NCI-H2171 (cell line): ENCODE measurements at regions not wholly inside any gene's neighbourhood (a gene's known extent, or its start where the extent isn't known, plus 50 kb on each side); places are given as distances from the start of the nearest gene placed in this dataset.
"Not testable (repeated sequence)": the region's sequence is repeated elsewhere in the genome, so short reads cannot be mapped to it uniquely, and the experiment has no call there.

Source experiments
- DNase-seq: peaks from one replicate; lab custom pipeline; 2025; lab: John Stamatoyannopoulos, UW

DNA sequence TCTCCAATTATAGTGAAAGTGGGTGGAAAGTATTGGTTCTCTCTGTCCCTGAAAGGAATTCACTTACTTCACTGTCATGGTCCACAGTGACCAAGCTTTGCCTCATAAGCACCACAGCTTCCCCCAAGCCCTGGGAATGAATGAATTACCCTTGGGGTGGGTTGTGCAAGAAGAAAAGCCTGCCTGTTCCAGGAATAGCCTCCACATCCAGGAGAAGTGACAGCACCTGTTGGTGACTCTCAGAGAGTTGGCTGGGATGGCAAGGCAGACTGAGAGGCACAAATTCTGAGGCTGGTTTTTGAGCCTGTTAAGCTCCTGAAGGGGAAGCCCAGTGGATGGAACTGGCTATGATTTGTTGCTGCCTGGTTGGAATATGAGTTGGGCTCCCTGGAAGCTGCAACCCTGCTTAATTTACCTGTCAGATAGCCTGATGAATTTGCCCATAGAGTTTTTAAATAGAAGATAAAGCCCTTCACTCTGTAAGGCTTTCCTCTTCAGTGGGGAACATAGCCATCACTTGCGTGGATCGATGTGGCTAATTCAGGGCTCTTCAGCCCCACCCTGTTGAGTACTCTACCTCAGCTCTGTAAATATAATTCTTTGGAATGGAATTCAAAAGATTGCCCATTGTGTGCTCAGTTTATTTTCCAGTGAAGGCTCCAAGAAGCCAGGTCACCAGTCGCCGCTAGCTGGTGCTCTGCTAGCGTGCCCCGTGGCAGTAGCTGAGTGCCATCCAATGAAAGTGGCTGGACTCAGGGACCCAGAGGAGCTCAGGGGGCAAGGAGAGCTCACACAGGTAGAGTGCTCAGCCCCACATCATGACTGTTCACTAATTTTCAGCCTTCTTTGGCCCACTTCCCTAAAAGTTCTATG, 479.3 kb downstream of the IRS1 start:
- DNase-seq, result no peak

GRCh38 chr2:226317970-226318369, 481.6 kb downstream of the IRS1 start:
- DNase-seq, result no peak

- no peak for DNase-seq
Observed at GRCh38 chr2:226313060-226313459, 486.6 kb downstream of the IRS1 start.

DNA sequence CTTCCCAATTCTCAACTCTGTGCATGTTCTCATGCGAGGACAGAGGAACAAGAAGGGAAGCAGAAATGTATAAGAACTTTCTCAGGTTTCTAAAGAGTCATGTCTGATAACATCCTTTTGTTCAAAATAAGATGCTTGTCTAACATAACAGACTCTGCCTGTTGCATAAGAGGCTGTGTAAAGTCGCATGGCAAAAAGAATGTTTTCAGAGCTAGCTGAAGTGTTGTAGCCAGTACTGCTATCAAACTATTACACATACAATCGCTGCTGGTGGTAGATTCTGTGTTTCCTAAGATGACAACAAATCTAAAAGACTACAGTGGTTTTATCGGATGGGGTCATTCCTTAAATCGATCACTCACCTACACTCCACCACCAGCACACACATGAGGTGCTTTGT, 487.5 kb downstream of the IRS1 start:
- no peak for DNase-seq

DNA sequence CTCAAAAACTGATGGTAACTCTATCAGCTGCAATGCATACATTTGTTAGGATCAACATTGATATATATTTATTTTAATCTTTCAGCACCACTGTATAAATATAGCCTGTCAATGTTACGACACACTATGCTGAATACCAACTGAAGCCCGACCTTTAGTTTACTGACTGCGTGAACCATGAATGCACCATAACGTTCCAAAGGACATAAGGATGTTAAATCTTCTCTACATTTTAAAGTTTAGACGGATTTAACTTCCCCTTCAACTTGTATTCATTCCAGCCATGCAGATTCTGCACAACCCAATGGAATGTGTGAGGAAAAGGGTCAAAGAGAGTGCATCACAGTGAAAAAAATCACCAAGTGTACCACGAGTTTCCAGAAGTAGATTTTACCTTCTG, 489.5 kb downstream of the IRS1 start:
- no peak for DNase-seq

DNA sequence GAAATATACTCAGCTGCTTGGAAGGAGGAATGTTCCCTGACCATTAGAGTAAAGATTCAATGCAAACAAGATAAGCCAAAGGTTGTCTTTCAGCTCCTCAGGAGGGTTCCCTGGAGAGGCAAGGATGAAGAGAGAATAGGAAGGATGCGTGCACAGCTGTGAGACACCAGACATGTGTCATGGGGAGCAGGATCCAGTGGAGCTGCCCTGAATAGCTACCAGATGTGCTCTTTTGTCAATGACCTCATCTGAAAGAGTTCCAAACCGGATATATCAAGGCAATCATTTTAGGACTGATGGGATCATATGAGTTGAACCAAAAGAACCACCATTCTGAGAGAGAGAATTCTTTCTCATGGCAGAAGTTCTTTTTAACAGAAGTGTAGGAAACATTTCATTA, 490.6 kb downstream of the IRS1 start:
- no peak for DNase-seq

GRCh38 chr2:226308323-226308680, 491.3 kb downstream of the IRS1 start:
- DNase-seq, result no peak

GRCh38 chr2:226307487-226308322, 491.9 kb downstream of the IRS1 start:
- DNase-seq, result no peak

- no peak for DNase-seq
Observed at GRCh38 chr2:226306969-226307368, 492.7 kb downstream of the IRS1 start.

DNA sequence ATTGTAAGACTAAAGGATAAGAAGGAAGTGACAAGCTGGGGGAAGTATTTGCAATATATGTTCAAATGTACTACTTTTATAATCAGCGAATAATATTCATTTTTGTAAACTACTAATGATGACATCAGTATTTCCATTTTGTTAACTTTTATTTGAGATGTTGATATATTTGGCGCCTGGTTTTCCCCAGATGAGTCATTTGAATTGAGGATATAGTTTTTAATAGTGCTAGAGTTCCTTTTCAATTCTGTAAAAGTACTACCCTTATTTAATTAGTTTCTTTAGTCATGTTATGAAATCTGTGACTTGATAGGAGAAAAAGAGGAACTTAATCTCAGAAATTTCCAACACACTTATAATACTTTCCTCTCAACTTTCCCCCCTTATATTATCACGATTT, 495.3 kb downstream of the IRS1 start:
- no peak for DNase-seq

GRCh38 chr2:226303707-226304106, 495.9 kb downstream of the IRS1 start:
- DNase-seq, result no peak

DNA sequence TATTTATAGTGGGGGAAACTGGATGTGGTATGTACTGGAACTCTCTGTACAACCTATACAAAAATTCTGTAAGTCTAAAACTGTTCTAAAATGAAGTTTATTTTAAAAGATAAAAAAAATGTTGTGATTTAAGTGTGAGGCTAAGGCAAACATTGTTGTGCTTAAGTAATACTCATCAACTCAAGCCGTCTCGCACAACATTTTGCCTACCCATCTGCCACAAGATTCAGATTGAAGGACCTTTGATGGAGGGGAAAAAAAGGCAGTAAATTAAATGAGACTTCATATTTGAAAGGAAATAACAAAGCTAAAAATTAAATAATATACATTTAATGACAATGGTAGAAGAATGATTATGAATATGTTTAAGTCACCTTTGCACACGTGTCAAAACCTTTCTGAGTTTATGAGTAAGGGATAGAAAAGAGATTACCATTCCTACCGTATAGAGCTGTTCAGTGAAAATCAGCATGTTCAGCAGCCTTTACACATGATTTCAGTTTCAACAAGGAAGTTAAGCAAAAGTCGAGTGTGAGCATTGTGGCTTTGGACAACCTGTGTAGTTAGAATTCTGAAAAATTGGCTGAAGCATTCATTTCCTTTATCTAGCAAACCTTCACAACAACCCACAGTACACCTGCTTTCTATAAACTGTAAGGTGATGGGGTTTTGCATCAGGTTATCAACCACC, 499.3 kb downstream of the IRS1 start:
- no peak for DNase-seq

DNA sequence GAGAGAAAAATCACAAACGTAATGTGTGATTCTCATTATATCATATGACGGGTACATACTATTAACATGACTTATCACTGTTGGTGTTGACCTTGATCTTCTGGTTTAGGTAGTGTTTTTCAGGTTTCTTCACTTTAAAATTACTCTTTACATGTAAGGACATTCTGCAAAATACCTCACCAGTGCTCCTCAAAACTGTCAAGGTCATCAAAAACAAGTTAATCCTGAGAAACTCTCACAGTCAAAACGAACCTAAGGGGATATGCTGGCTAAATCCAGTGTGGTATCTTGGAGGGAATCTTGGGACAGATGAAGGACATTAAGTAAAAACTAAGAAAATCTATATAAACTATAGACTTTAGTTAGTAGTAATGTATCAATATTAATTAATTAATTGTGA, 499.8 kb downstream of the IRS1 start:
- DNase-seq, result no peak

GRCh38 chr2:226295681-226296080, 503.9 kb downstream of the IRS1 start:
- DNase-seq, result peak; percentile 2

DNA sequence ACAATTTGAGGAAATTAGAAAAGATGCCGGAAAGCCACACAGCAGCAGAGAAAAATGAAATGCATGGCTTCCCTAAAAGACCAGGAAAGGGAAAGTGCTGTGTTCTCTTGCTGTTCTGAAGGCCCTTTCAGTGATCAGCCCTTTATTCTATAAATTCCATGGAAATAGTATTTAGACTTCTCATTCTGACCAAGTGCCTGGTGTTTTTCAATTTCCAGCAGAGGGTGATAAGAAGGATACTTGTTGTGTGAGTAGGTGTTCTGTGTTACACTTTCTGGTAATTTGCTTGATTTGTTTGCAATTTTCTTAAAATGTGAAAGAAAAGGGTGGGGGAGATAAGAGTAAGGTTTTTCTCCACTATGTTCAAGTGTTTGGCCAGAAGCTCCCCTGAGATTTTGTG, 504.5 kb downstream of the IRS1 start:
- no peak for DNase-seq

DNA sequence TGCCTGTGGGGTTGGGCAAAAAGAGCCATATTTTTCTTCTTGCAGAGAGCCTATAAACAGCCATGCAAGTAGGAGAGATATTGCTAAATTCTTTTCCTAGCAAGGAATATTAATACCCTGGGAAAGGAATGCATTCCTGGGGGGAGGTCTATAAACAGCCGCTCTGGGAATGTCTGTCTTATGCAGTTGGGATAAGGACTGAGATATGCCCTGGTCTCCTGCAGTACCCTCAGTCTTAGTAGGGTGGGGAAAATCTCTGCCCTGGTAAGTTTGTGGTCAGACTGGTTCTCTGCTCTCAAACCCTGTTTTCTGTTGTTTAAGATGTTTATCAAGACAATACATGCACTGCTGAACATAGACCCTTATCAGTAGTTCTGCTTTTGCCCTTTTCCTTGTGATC, 508.3 kb downstream of the IRS1 start:
- DNase-seq, result not testable (repeated sequence)

GRCh38 chr2:226286916-226287315, 512.7 kb downstream of the IRS1 start:
- no peak for DNase-seq

GRCh38 chr2:226283796-226284195, 515.8 kb downstream of the IRS1 start:
- DNase-seq, result no peak

DNA sequence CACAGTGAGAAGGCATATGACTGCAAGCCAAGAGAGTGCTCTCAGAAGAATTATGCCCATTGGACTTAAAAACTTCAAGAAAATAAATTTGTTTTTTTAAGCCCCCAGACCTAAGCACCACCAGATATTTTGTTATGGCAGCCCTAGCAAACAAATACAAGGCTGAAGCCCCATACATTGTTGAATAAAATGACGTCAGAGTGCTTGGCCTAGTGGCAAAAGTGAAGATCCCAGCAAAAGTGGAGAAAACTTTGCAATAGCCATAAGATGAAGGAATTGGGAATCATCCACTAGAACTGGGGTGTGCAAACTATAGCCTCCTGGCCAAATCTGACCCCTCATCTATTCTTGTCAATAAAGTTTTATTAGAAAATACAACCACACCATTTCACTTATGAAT, 517.5 kb downstream of the IRS1 start:
- no peak for DNase-seq

DNA sequence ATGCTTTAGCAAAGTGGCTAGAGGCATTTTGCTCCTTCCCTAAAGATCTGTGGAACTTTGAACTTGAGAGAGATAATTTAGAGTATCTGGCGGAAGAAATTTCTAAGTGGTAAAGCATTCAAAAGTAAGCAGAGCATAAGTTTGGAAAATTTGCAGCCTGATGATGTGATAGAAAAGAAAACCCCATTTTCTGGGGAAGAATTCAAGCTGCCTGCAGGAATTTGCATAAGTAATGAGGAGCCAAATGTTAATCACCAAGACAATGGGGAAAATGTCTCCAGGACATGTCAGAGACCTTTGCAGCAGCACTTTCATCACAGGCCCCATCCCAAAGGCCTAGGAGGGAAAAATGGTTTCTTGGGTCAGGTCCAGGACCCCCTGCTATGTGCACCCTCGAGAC, 519.5 kb downstream of the IRS1 start:
- not testable (repeated sequence) for DNase-seq

DNA sequence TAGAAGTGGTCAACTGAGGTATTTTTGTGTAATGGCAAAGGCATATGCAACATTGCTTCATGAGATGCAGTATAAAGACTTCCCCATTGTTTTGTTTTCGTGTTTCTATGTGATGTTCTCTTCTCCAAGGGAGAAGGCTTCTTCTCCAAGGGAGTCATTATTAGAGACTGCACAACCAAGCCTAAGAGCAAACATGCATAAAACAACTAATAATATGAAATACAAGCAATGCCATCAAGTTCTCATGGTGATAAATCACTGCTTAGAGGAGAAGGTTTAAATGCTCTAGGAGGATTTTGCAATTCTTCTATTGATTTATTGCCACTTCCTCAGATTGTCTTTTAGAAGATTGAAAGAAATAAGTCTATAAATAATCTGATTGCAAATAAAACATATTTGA, 524.4 kb downstream of the IRS1 start:
- DNase-seq, result no peak

GRCh38 chr2:226274143-226274542, 525.5 kb downstream of the IRS1 start:
- DNase-seq, result no peak

GRCh38 chr2:226273440-226273839, 526.2 kb downstream of the IRS1 start:
- no peak for DNase-seq
